ENCODE measurements at regions not wholly inside any gene's neighbourhood (a gene's known extent, or its start where the extent isn't known, plus 50 kb on each side); places are given as distances from the start of the nearest gene placed in this dataset.

DNA sequence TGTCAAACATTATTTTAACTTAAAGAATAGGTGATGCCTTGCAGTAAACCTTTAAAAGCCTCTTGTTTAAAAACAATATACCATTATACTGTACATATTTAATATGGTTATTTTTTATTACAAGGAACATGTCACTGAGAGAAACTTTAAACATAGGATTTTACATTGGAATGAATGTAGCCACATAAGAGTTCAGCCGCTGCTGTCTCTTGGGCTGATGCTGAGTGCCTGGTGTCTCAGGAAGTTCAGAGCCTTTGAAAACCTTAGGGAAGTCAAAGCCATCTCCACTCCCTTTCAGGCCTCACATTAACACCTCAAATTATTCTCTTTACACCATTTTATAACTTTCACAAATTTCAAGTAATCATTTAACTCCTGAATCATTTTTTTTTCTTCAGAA, 93.5 kb upstream of the DKK2 start:
- no peak overlapping the region for H4K5ac ChIP-seq (ENCODE audit: low read depth, low read length)
- H2BK5ac ChIP-seq (ENCODE audit: low read depth, low read length, poor library complexity, severe bottlenecking) = no peak overlapping the region
- DNase-seq = no peak
- H3K4me3 ChIP-seq (ENCODE audit: insufficient read depth, low read depth, low read length) = no peak overlapping the region
- no peak overlapping the region for H2AK5ac ChIP-seq (ENCODE audit: low read depth, low read length)
- no peaks in the 10 kb centered on the region for H3K9me1 ChIP-seq (ENCODE audit: insufficient read depth, low read length)
- ChIA-PET POLR2A (ENCODE audit: unreplicated experiment) (no interaction called here), CTCF (no interaction called here)
- H3K9me3 ChIP-seq (ENCODE audit: control insufficient read depth, insufficient read depth, low read length) = no peaks in the 10 kb centered on the region
- H3K27me3 ChIP-seq (ENCODE audit: control insufficient read depth, insufficient read depth, low read length) = no peaks in the 10 kb centered on the region
- no peak overlapping the region for H3K56ac ChIP-seq (ENCODE audit: extremely low read depth, insufficient read depth, low read length)
- WGBS, 2 experiments (ENCODE audit: extremely low coverage in 2 of 2, insufficient read length in 1 of 2) = 63% methylated on average over 1 of the region's 1 CpG; no CpG with 5 or more reads in 1 of the 2 experiments
- dilution Hi-C loops (cut with HindIII; ENCODE audit: low sequenced_read_pairs, unreplicated experiment) (no loop called here), in situ Hi-C loops (cut with MboI; ENCODE audit: low sequenced_read_pairs) (no loop called here), intact Hi-C loops (cut with micrococcal nuclease) (no loop called here)
- H3K4me1 ChIP-seq (ENCODE audit: control insufficient read depth, insufficient read depth, low read length) = no peaks in the 10 kb centered on the region
- H2BK120ac ChIP-seq (ENCODE audit: low read depth, low read length) = no peak overlapping the region
- H4K8ac ChIP-seq (ENCODE audit: low read depth in 2 of 2, low read length in 2 of 2) = no peak overlapping the region
- H2BK15ac ChIP-seq (ENCODE audit: low read depth, low read length) = no peak overlapping the region
- H4K20me1 ChIP-seq (ENCODE audit: insufficient read depth, low read length) = no peaks in the 10 kb centered on the region
- TF ChIP-seq CEBPB (IDR thresholded peaks at IDR 0.05; ENCODE audit: low read depth, low read length) = no peak
- TF ChIP-seq MAZ (IDR thresholded peaks at IDR 0.05; ENCODE audit: borderline replicate concordance, low read depth, low read length) = no peak
- no peak for TF ChIP-seq FOS (IDR thresholded peaks at IDR 0.05; ENCODE audit: low read depth, low read length)
- no peak for TF ChIP-seq RFX5 (IDR thresholded peaks at IDR 0.05; ENCODE audit: low read depth, low read length)
- no peak for TF ChIP-seq RCOR1 (IDR thresholded peaks at IDR 0.05; ENCODE audit: insufficient replicate concordance, low read length)
- no peak for TF ChIP-seq MXI1 (IDR thresholded peaks at IDR 0.05; ENCODE audit: borderline replicate concordance, low read depth, low read length)
- TF ChIP-seq, protein P1, sequence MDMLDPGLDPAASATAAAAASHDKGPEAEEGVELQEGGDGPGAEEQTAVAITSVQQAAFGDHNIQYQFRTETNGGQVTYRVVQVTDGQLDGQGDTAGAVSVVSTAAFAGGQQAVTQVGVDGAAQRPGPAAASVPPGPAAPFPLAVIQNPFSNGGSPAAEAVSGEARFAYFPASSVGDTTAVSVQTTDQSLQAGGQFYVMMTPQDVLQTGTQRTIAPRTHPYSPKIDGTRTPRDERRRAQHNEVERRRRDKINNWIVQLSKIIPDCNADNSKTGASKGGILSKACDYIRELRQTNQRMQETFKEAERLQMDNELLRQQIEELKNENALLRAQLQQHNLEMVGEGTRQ (IDR thresholded peaks at IDR 0.05; ENCODE audit: low read depth, low read length) = no peak
- no peak for TF ChIP-seq NFE2L2 (IDR thresholded peaks at IDR 0.05; ENCODE audit: low read depth, low read length)
- TF ChIP-seq MAFK (IDR thresholded peaks at IDR 0.05; ENCODE audit: low read depth, low read length) = no peak
- H3K9ac ChIP-seq (ENCODE audit: low read depth, low read length) = no peak overlapping the region
- H3K79me1 ChIP-seq (ENCODE audit: low read depth in 1 of 2, low read length in 2 of 2) = no peaks in the 10 kb centered on the region
- no peak overlapping the region for H2AK9ac ChIP-seq (replicated peaks; ENCODE audit: low read depth, low read length, poor library complexity)
- no peak overlapping the region for H3K23ac ChIP-seq (ENCODE audit: low read depth, low read length)
- no peak overlapping the region for H4K91ac ChIP-seq (ENCODE audit: insufficient read depth, low read depth, low read length)
- BruUV-seq (replicated peaks) = no TSS peak
- no peaks in the 10 kb centered on the region for H3K36me3 ChIP-seq (ENCODE audit: control insufficient read depth, insufficient read depth, low read length)
- no peak overlapping the region for H3K18ac ChIP-seq (ENCODE audit: low read depth, low read length)
- H3K14ac ChIP-seq (replicated peaks; ENCODE audit: low read depth, low read length) = no peak overlapping the region
- no peak overlapping the region for H3K27ac ChIP-seq (ENCODE audit: insufficient read depth, low read length)
- ATAC-seq (ENCODE audit: low read depth) = no peak
- H3K4me2 ChIP-seq (ENCODE audit: low read depth, low read length) = no peak overlapping the region
- no peak overlapping the region for H2AFZ ChIP-seq (replicated peaks; ENCODE audit: low read length, poor library complexity)
- no peak overlapping the region for H3K4ac ChIP-seq (ENCODE audit: low read depth, low read length)
- no peak overlapping the region for H2BK20ac ChIP-seq (ENCODE audit: low read depth, low read length)
